HepG2 (cell line): ENCODE measurements at regions not wholly inside any gene's neighbourhood (a gene's known extent, or its start where the extent isn't known, plus 50 kb on each side); places are given as distances from the start of the nearest gene placed in this dataset.

ENCODE experiments used
- ATAC-seq: fragments of 200-7000 bp; cut with Tn5 transposase; 3 replicates; pipeline ENCODE4 v1.9.1; 2020; ENCODE audit warnings: mild to moderate bottlenecking, moderate library complexity
- BruUV-seq: library from RNA; stranded (reverse); fragments of 400-500 nt; replicated peaks from 2 replicates; lab custom pipeline; 2021; lab: Mats Ljungman, UMichigan
- CTCF ChIA-PET: fragments of 300-600 bp; formaldehyde crosslinking; extraction: SDS; loops from one replicate; lab custom pipeline; 2021; ENCODE audit warnings: low total read pairs, inconsistent platforms, low intra/inter-chr PET ratio; lab: Yijun Ruan, JAX
- POLR2A ChIA-PET: fragments of 350-600 bp; sonication (Branson Sonifier 250); formaldehyde crosslinking; loops from one replicate; lab custom pipeline; 2020; ENCODE audit warnings: antibody characterized with exemption, inconsistent platforms; lab: Yijun Ruan, JAX
- DNase-seq: peaks from one replicate; pipeline ENCODE4 v3.0.0-alpha.2; 2015; ENCODE audit warnings: low spot score
- FAIRE-seq: peaks from 3 replicates; lab custom pipeline; 2011; peaks lifted over from hg19 to GRCh38; lab: Jason Lieb, UNC
- H2AFZ ChIP-seq: one replicate; pipeline ENCODE4 v1.6.1; 2011; ENCODE audit warnings: low read length, inconsistent platforms
- H3K27ac ChIP-seq: fragments of 300-600 bp; 3 replicates; pipeline ENCODE4 v1.8.0; 2011; ENCODE audit warnings: mixed run types, mild to moderate bottlenecking, mixed read lengths, low read length, inconsistent platforms; ENCODE audit not compliant: insufficient read depth; ENCODE audit errors: extremely low read length
- H3K27me3 ChIP-seq, 2 experiments: fragments of 200-600 bp in 1 of 2; 2 replicates in 1 of 2; 3 replicates in 1 of 2; pipeline versions ENCODE4 v1.6.0 to v1.8.0; 2011; ENCODE audit warnings: low read length in 2 of 2, mild to moderate bottlenecking in 2 of 2, moderate library complexity in 2 of 2, inconsistent platforms in 1 of 2; ENCODE audit not compliant: insufficient read depth in 2 of 2, control insufficient read depth in 1 of 2
- H3K36me3 ChIP-seq, 2 experiments: fragments of 200-600 bp in 1 of 2; replicated peaks in 1 of 2; 2 replicates in 1 of 2; 3 replicates in 1 of 2; pipeline versions ENCODE4 v1.5.1 to v1.8.0; 2011; ENCODE audit warnings: low read length in 2 of 2, inconsistent platforms in 1 of 2; ENCODE audit not compliant: insufficient read depth in 2 of 2, control insufficient read depth in 1 of 2
- H3K4me1 ChIP-seq: 2 replicates; pipeline ENCODE4 v1.5.1; 2012; ENCODE audit warnings: low read length, inconsistent platforms; ENCODE audit not compliant: insufficient read depth
- H3K4me2 ChIP-seq: 2 replicates; pipeline ENCODE4 v1.6.0; 2011; ENCODE audit warnings: low read depth, low read length, inconsistent platforms
- H3K4me3 ChIP-seq, 3 experiments: fragments of 200-600 bp in 1 of 3; sonication (generic), shearing (Covaris generic) in 1 of 3; replicated peaks in 1 of 3; 2 replicates each; pipeline ENCODE4 v1.5.1; 2011 to 2016; ENCODE audit warnings: low read length in 3 of 3, inconsistent platforms in 2 of 3, low read depth in 2 of 3, mild to moderate bottlenecking in 2 of 3, control low read depth in 1 of 3, mixed read lengths in 1 of 3; ENCODE audit not compliant: insufficient read depth in 1 of 3
- H3K79me2 ChIP-seq: one replicate; pipeline ENCODE4 v1.6.1; 2011; ENCODE audit warnings: low read length, inconsistent platforms; ENCODE audit not compliant: insufficient read depth
- H3K9ac ChIP-seq: 2 replicates; pipeline ENCODE4 v1.6.0; 2011; ENCODE audit warnings: mild to moderate bottlenecking, low read depth, low read length, inconsistent platforms; ENCODE audit not compliant: insufficient read depth
- H3K9me3 ChIP-seq: 2 replicates; pipeline ENCODE4 v1.5.1; 2012; ENCODE audit warnings: mild to moderate bottlenecking, low read length
- H4K20me1 ChIP-seq: 2 replicates; pipeline ENCODE4 v1.6.0; 2011; ENCODE audit warnings: inconsistent platforms, mild to moderate bottlenecking, low read length, moderate library complexity; ENCODE audit not compliant: insufficient read depth
- CC2D1A ChIP-seq: sonication (generic); formaldehyde crosslinking; IDR thresholded peaks from 2 replicates; pipeline ENCODE4 v1.8.1; 2023; ENCODE audit warnings: mild to moderate bottlenecking, missing genetic modification reagents
- E2F2 ChIP-seq: sonication (generic); formaldehyde crosslinking; IDR thresholded peaks from 2 replicates; pipeline ENCODE4 v1.4.0; 2020; ENCODE audit warnings: missing genetic modification reagents, borderline replicate concordance
- FOXJ3 ChIP-seq: sonication (generic); formaldehyde crosslinking; IDR thresholded peaks from 2 replicates; pipeline ENCODE4 v1.4.0; 2020; ENCODE audit warnings: missing genetic modification reagents, mild to moderate bottlenecking, borderline replicate concordance
- HNF1B ChIP-seq: sonication (generic); formaldehyde crosslinking; IDR thresholded peaks from 2 replicates; pipeline ENCODE4 v1.5.1; 2020; ENCODE audit warnings: mild to moderate bottlenecking, moderate library complexity, missing genetic modification reagents
- PITX1 ChIP-seq: sonication (generic); formaldehyde crosslinking; IDR thresholded peaks from 2 replicates; pipeline ENCODE4 v1.5.1; 2020; ENCODE audit warnings: mild to moderate bottlenecking, missing genetic modification reagents
- SOX5 ChIP-seq: IDR thresholded peaks from 2 replicates; pipeline ENCODE4 v1.6.1; 2016; ENCODE audit warnings: borderline replicate concordance
- WGBS: methylation state at CpG from one replicate; pipeline ENCODE4 v1.1.6; 2017; ENCODE audit warnings: low lambda C conversion rate; 5-methylcytosine and 5-hydroxymethylcytosine counted together
- in situ Hi-C: cut with HindIII; loops from 2 replicates; pipeline ENCODE4 v1.10.0; 2017; ENCODE audit warnings: low pct_unique_long_range_greater_than_20kb; ENCODE audit not compliant: extremely low pct_ligation_motif_present
- intact Hi-C: fragments of 100-400 bp; cut with micrococcal nuclease; formaldehyde crosslinking; loops from one replicate; pipeline ENCODE4 v1.10.0; 2022; ENCODE audit not compliant: unreplicated experiment

- 34% methylated on average over 4 of the region's 4 CpGs for WGBS
- Histone ChIP-seq H2AFZ (no peak overlapping the region), H3K36me3 (no peaks in the 10 kb centered on the region), H3K9me3 (no peaks in the 10 kb centered on the region), H4K20me1 (no peaks in the 10 kb centered on the region), H3K27me3 (no peaks in the 10 kb centered on the region), H3K9ac (no peak overlapping the region), H3K4me3 (no peak overlapping the region), H3K79me2 (no peaks in the 10 kb centered on the region), H3K27ac (no peak overlapping the region), H3K4me2 (no peak overlapping the region), H3K4me1 (no peaks in the 10 kb centered on the region)
- DNase-seq (no peak), FAIRE-seq (no peak), ATAC-seq (no peak)
- intact Hi-C loops, result no loop called here
- CTCF ChIA-PET, result no interaction called here
- POLR2A ChIA-PET, result no interaction called here
- BruUV-seq, result no TSS peak
- TF ChIP-seq HNF1B (no peak), FOXJ3 (CRISPR knock-in tag) (no peak), E2F2 (CRISPR knock-in tag) (no peak), CC2D1A (no peak), PITX1 (CRISPR knock-in tag) (no peak), SOX5 (CRISPR knock-in tag) (no peak)
- in situ Hi-C loops, result no loop called here
These were observed 545.9 kb upstream of the AMELY start for GRCh38 chrY:7457286-7458015.
